ENCODE measurements at regions not wholly inside any gene's neighbourhood (a gene's known extent, or its start where the extent isn't known, plus 50 kb on each side); places are given as distances from the start of the nearest gene placed in this dataset.

GRCh38 chr5:34530637-34531036, 125.5 kb upstream of the RAI14 start:
- Histone ChIP-seq H3K36me3 (ENCODE audit: control insufficient read depth in 2 of 3, insufficient read depth in 3 of 3, low read length in 3 of 3) (no peaks in the 10 kb centered on the region), H3K4me3 (ENCODE audit: low read length in 3 of 3) (no peak overlapping the region), H3K9me3 (ENCODE audit: control insufficient read depth in 2 of 3, insufficient read depth in 1 of 3, low read length in 3 of 3) (no peaks in the 10 kb centered on the region), H3K27me3 (ENCODE audit: control insufficient read depth, insufficient read depth, low read length) (no peaks in the 10 kb centered on the region), H3K4me1 (ENCODE audit: control insufficient read depth in 2 of 3, insufficient read depth in 2 of 3, low read depth in 1 of 3, low read length in 3 of 3) (peaks cover 0 to 2% (median 0%) of the 10 kb centered on the region in 3 donors), H3K27ac (ENCODE audit: low read depth in 2 of 2, low read length in 2 of 2) (no peak overlapping the region), H3K9ac (ENCODE audit: low read length in 3 of 3) (no peak overlapping the region)
- intact Hi-C loops (cut with DNase I) = no loop called here
- TF ChIP-seq CTCF (IDR thresholded peaks at IDR 0.05; ENCODE audit: borderline replicate concordance, extremely low read depth, insufficient read depth) = no peak
- no peak for DNase-seq
- no peak for FAIRE-seq

- peak in 1 of 5 donors; percentile 32 for DNase-seq
- no peaks in the 10 kb centered on the region for H3K9me3 ChIP-seq (ENCODE audit: control insufficient read depth in 2 of 3, insufficient read depth in 1 of 3, low read length in 3 of 3)
- H3K27me3 ChIP-seq (ENCODE audit: control insufficient read depth, insufficient read depth, low read length) = no peaks in the 10 kb centered on the region
- no peak overlapping the region for H3K27ac ChIP-seq (ENCODE audit: low read depth in 2 of 2, low read length in 2 of 2)
- no peak for TF ChIP-seq CTCF (IDR thresholded peaks at IDR 0.05; ENCODE audit: borderline replicate concordance, extremely low read depth, insufficient read depth)
- no peak overlapping the region for H3K4me3 ChIP-seq (ENCODE audit: low read length in 3 of 3)
- intact Hi-C loops (cut with DNase I) = no loop called here
- H3K9ac ChIP-seq (ENCODE audit: low read length in 3 of 3) = no peak overlapping the region
- H3K36me3 ChIP-seq (ENCODE audit: control insufficient read depth in 2 of 3, insufficient read depth in 3 of 3, low read length in 3 of 3) = no peaks in the 10 kb centered on the region
- H3K4me1 ChIP-seq (ENCODE audit: control insufficient read depth in 2 of 3, insufficient read depth in 2 of 3, low read depth in 1 of 3, low read length in 3 of 3) = peaks cover 0 to 2% (median 0%) of the 10 kb centered on the region in 3 donors
- FAIRE-seq = no peak
These were observed 124.3 kb upstream of the RAI14 start for GRCh38 chr5:34531751-34532360.

- Histone ChIP-seq H3K9ac (ENCODE audit: low read length in 3 of 3) (no peak overlapping the region), H3K27me3 (ENCODE audit: control insufficient read depth, insufficient read depth, low read length) (no peaks in the 10 kb centered on the region), H3K4me3 (ENCODE audit: low read length in 3 of 3) (no peak overlapping the region), H3K9me3 (ENCODE audit: control insufficient read depth in 2 of 3, insufficient read depth in 1 of 3, low read length in 3 of 3) (no peaks in the 10 kb centered on the region), H3K36me3 (ENCODE audit: control insufficient read depth in 2 of 3, insufficient read depth in 3 of 3, low read length in 3 of 3) (no peaks in the 10 kb centered on the region), H3K4me1 (ENCODE audit: control insufficient read depth in 2 of 3, insufficient read depth in 2 of 3, low read depth in 1 of 3, low read length in 3 of 3) (peaks cover 0 to 2% (median 0%) of the 10 kb centered on the region in 3 donors), H3K27ac (ENCODE audit: low read depth in 2 of 2, low read length in 2 of 2) (no peak overlapping the region)
- FAIRE-seq (no peak), DNase-seq (no peak)
- intact Hi-C loops (cut with DNase I) = no loop called here
- TF ChIP-seq CTCF (IDR thresholded peaks at IDR 0.05; ENCODE audit: borderline replicate concordance, extremely low read depth, insufficient read depth) = no peak
These were observed 122.3 kb upstream of the RAI14 start for GRCh38 chr5:34533582-34534522.
